CD1c-positive myeloid dendritic cell (primary cell): ENCODE measurements at regions not wholly inside any gene's neighbourhood (a gene's known extent, or its start where the extent isn't known, plus 50 kb on each side); places are given as distances from the start of the nearest gene placed in this dataset.

Experiments used
- DNase-seq: peaks from one replicate; pipeline ENCODE4 v3.0.0-alpha.2; 2016; ENCODE audit errors: extremely low spot score

GRCh38 chr5:66306105-66306843, 162.2 kb downstream of the SREK1 start:
- DNase-seq: peak; percentile 67

- DNase-seq: no peak
These were observed 162.8 kb downstream of the SREK1 start for GRCh38 chr5:66306844-66307315.

DNA sequence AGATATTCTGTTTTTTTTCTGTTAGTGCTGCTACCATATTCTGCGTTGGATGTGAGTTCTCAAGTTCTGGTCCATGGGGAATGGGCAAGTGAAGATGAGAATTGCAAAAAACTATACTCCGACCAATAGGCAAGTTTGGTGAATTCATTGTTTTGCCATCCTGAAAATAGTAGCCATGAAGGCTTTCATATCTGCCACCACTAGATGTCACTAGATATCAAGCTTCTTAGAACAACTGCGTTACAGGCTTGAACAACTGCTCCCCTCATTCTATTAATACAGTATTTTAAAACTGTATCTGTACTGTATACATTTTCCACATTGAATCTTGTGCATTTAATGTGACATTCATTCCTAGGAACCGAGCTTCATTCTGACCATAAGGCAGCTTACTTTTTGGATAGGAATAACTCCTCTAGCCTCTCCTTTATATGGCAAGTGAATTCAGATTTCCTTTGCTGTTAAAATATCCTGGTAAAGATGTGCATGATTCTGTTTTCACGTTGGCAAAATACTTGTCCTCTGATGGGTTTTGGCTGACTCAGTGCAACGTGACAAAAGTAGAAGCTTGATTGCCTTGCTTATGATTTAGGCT, 163.6 kb downstream of the SREK1 start:
- peak; percentile 74 for DNase-seq

DNA sequence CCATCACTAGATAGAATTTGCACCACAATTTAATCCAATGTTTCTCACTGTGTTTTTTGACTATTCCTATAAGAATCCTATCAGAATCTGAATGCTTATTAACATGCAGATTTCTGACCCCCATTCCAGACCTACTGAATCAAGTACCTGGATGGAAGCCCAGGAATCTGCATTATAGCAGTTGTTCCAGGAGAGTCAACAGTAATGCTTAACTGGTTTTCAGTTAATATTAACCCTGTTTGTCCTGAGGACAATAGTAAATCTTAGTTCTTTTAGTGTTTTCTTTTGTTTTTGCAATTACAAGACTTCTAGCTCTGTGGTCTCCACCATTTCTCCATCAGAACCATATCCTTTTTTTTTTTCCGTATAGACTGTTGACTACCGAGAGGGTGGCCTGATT, 168.2 kb downstream of the SREK1 start:
- DNase-seq: no peak

DNA sequence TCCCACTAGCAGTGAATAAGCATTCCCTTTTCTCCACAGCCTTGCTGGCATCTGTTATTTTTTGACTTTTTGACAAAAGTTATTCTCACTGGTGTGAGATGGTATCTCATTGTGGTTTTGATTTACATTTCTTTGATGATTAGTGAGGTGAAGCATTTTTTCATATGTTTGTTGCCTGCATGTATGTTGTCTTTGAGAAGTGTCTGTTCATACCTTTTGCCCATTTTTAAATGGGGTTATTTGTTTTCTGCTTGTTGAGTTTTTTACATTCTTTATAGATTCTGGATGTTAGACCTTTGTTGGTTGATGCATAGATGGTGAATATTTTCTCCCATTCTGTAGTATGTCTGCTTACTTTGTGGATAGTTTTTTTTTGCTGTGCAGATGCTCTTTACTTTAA, 171.7 kb downstream of the SREK1 start:
- DNase-seq: no peak

- DNase-seq: no peak
These were observed 178.9 kb downstream of the SREK1 start for GRCh38 chr5:66322786-66323528.

- DNase-seq: no peak
These were observed 179.4 kb downstream of the SREK1 start for GRCh38 chr5:66323529-66323895.

GRCh38 chr5:66324357-66324756, 180.3 kb downstream of the SREK1 start:
- DNase-seq: no peak

- no peak for DNase-seq
These were observed 182.2 kb downstream of the SREK1 start for GRCh38 chr5:66326276-66326675.

DNA sequence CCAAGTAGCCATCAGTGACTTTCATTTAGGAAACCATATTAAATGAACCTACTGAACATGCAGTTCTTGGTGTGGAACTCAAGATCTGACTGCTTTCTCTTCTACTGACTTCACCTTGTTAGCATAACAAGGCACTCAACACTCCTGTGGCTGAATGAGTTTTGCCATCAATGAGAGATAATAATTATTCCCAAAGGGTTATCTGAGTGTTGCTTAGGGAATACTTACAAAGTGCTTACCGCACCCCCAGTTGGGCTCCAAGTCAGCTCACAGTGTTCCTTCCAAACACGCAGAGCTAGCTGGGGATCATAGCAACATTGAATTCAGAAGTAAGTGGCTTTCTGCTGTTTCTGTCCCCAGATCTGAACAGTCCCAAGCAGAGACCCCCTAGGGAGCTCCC, 182.9 kb downstream of the SREK1 start:
- DNase-seq: no peak

GRCh38 chr5:66329078-66329477, 185.0 kb downstream of the SREK1 start:
- no peak for DNase-seq

DNA sequence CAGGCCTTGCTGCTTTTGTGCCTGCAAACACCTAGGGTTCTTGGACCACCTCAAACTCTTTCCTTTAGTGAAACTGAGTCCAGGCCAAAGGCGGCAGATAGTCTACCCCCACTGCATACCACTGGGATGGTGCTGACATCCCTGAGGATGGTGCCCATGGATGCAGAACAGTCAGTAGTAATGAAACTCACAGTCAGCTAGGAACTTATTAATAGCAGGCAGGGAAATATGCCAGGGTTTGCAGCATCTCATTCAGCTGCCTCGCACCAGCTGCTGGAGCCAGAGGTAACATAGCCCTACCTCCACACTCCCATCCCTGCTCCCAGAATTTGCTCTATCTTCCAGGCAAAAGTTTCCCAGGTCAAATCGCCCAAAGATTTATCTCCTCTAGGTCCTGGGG, 189.1 kb downstream of the SREK1 start:
- no peak for DNase-seq

DNA sequence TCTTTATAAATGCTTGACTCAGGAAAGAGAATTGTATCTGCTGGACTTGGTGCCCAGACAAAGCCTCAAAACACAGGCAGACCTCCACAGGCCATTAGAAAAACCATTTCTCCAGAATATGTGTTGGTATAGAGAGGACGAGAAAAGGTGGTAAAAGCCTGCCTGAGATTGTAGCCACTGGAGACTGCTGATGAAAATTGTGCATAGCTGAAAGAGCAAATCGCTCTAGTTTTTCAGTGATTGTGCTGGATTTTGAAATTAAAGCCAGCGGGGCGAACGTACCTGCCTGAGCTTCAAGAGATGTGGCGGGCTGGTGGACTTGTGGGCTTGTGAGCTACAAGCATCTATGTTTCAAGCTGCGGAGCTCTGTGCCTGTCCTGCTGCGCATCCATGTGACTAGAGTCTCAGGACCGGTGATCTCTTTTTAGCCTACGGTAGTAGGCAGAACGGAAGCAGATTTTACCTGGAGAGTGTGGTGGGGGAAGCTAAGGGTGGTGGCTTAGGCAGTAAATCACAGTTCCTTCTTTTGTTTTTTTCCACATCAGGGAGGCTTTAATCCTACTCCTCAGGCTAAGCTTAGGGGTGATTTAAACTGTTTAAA, 193.6 kb downstream of the SREK1 start:
- DNase-seq: no peak

GRCh38 chr5:66338828-66339227, 194.7 kb downstream of the SREK1 start:
- DNase-seq: peak; percentile 37

GRCh38 chr5:66339896-66340295, 195.8 kb downstream of the SREK1 start:
- peak; percentile 45 for DNase-seq

DNA sequence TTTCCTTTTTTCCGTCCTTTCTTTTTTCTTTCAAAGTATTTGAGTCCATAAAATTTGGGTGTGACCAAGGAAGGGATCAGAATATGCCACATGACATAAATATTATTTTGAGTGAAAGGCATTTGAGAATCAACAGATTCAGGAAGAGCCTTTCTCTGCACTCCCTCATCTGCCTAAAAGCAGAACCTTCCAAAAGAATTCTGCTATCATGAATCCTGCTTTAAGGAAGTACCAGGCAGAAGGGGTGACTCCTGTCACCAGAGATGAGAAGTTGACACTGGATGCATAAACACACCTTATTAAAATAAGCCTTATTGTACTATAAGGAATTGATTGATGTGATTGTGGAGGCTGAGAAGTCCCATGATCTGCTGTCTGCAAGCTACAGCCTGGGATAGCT, 196.7 kb downstream of the SREK1 start:
- peak; percentile 35 for DNase-seq

GRCh38 chr5:66342341-66342880, 198.3 kb downstream of the SREK1 start:
- no peak for DNase-seq

GRCh38 chr5:66343370-66344071, 199.4 kb downstream of the SREK1 start:
- DNase-seq: no peak

- DNase-seq: no peak
These were observed 200.4 kb downstream of the SREK1 start for GRCh38 chr5:66344544-66344943.

GRCh38 chr5:66345281-66345680, 201.2 kb downstream of the SREK1 start:
- no peak for DNase-seq

- no peak for DNase-seq
These were observed 202.8 kb downstream of the SREK1 start for GRCh38 chr5:66346869-66347268.
